Neural cell (in vitro differentiated cells): ENCODE measurements at regions not wholly inside any gene's neighbourhood (a gene's known extent, or its start where the extent isn't known, plus 50 kb on each side); places are given as distances from the start of the nearest gene placed in this dataset.

ENCODE experiments used
- H2AFZ ChIP-seq: fragments of 200-600, 300-800 bp; sonication (generic), shearing (Covaris generic); 2 replicates; pipeline ENCODE4 v1.6.0; 2014; ENCODE audit warnings: low read depth, mild to moderate bottlenecking, antibody characterized with exemption, low read length, moderate library complexity
- H3F3A ChIP-seq: fragments of 200-600 bp; shearing (Covaris generic); 2 replicates; pipeline ENCODE4 v1.6.1; 2016; ENCODE audit warnings: mild to moderate bottlenecking, moderate library complexity, mixed read lengths, antibody characterized with exemption, low read length; ENCODE audit not compliant: insufficient read depth, poor library complexity, severe bottlenecking
- H3K27ac ChIP-seq: fragments of 200-600, 300-800 bp; sonication (generic), shearing (Covaris generic); 2 replicates; pipeline ENCODE4 v1.5.1; 2014; ENCODE audit warnings: mild to moderate bottlenecking, low read length, moderate library complexity
- H3K27me3 ChIP-seq: fragments of 300-800, 200-600 bp; sonication (generic), shearing (Covaris generic); 2 replicates; pipeline ENCODE4 v1.6.0; 2014; ENCODE audit warnings: mild to moderate bottlenecking, low read depth, low read length, moderate library complexity; ENCODE audit not compliant: insufficient read depth
- H3K36me3 ChIP-seq: fragments of 300-800, 200-600 bp; sonication (generic), shearing (Covaris generic); 2 replicates; pipeline ENCODE4 v1.5.1; 2014; ENCODE audit warnings: mild to moderate bottlenecking, antibody characterized with exemption, low read length, moderate library complexity; ENCODE audit not compliant: insufficient read depth
- H3K4me2 ChIP-seq: fragments of 300-800, 200-600 bp; sonication (generic), shearing (Covaris generic); 2 replicates; pipeline ENCODE4 v1.6.0; 2014; ENCODE audit warnings: mild to moderate bottlenecking, low read length
- H3K4me3 ChIP-seq: fragments of 300-800, 200-600 bp; sonication (generic), shearing (Covaris generic); 2 replicates; pipeline ENCODE4 v1.5.1; 2014; ENCODE audit warnings: mild to moderate bottlenecking, low read length, moderate library complexity
- H3K79me2 ChIP-seq: fragments of 200-600 bp; shearing (Covaris generic); replicated peaks from 2 replicates; pipeline ENCODE4 v1.6.0; 2014; ENCODE audit warnings: mild to moderate bottlenecking, low read length, moderate library complexity; ENCODE audit not compliant: insufficient read depth
- H3K9ac ChIP-seq: fragments of 300-800, 200-600 bp; sonication (generic), shearing (Covaris generic); 2 replicates; pipeline ENCODE4 v1.6.1; 2016; ENCODE audit warnings: mild to moderate bottlenecking, low read length, mixed read lengths
- H3K9me2 ChIP-seq: fragments of 200-600 bp; shearing (Covaris generic); 2 replicates; pipeline ENCODE4 v1.6.1; 2016; ENCODE audit warnings: mild to moderate bottlenecking, low read length, mixed read lengths; ENCODE audit not compliant: insufficient read depth
- H3K9me3 ChIP-seq: fragments of 200-600, 300-800 bp; sonication (generic), shearing (Covaris generic); 2 replicates; pipeline ENCODE4 v1.6.1; 2016; ENCODE audit warnings: mild to moderate bottlenecking, mixed run types, low read length, moderate library complexity, mixed read lengths
- H4K20me1 ChIP-seq: fragments of 200-600 bp; shearing (Covaris generic); 2 replicates; pipeline ENCODE4 v1.6.1; 2016; ENCODE audit warnings: mild to moderate bottlenecking, mixed run types; ENCODE audit not compliant: insufficient read depth
- EP300 ChIP-seq: fragments of 450-650 bp; conservative IDR thresholded peaks from 2 replicates; pipeline ENCODE4 v1.6.1; 2014; ENCODE audit warnings: antibody characterized with exemption, mild to moderate bottlenecking, moderate library complexity; ENCODE audit not compliant: poor library complexity, severe bottlenecking
- EZH2 ChIP-seq: fragments of 200-600, 300-800 bp; shearing (Covaris generic), sonication (generic); IDR thresholded peaks from 2 replicates; pipeline ENCODE4 v1.6.1; 2014; ENCODE audit warnings: antibody characterized with exemption, low read length, borderline replicate concordance, mild to moderate bottlenecking; ENCODE audit not compliant: insufficient read depth, poor library complexity, severe bottlenecking
- MXI1 ChIP-seq: fragments of 450-650 bp; conservative IDR thresholded peaks from 2 replicates; pipeline ENCODE4 v1.6.1; 2014; ENCODE audit warnings: antibody characterized with exemption, mild to moderate bottlenecking; ENCODE audit not compliant: poor library complexity, severe bottlenecking
- POLR2AphosphoS5 ChIP-seq: IDR thresholded peaks from 2 replicates; pipeline ENCODE4 v1.6.1; 2012
- RAD21 ChIP-seq: fragments of 450-650 bp; conservative IDR thresholded peaks from 2 replicates; pipeline ENCODE4 v1.6.1; 2014; ENCODE audit warnings: antibody characterized with exemption, mild to moderate bottlenecking, moderate library complexity
- REST ChIP-seq: IDR thresholded peaks from 2 replicates; pipeline ENCODE4 v1.6.1; 2012; ENCODE audit warnings: borderline replicate concordance
- SMC3 ChIP-seq: fragments of 450-650 bp; conservative IDR thresholded peaks from 2 replicates; pipeline ENCODE4 v1.6.1; 2014; ENCODE audit warnings: antibody characterized with exemption, mild to moderate bottlenecking, moderate library complexity; ENCODE audit not compliant: poor library complexity
- TAF1 ChIP-seq: IDR thresholded peaks from 2 replicates; pipeline ENCODE4 v1.6.1; 2012; ENCODE audit warnings: low read depth
- TF ChIP-seq, protein P1 (sequence below): fragments of 450-650 bp; IDR thresholded peaks from 2 replicates; pipeline ENCODE4 v1.5.1; 2014; ENCODE audit warnings: antibody characterized with exemption, mild to moderate bottlenecking, moderate library complexity; ENCODE audit not compliant: poor library complexity, severe bottlenecking

DNA sequence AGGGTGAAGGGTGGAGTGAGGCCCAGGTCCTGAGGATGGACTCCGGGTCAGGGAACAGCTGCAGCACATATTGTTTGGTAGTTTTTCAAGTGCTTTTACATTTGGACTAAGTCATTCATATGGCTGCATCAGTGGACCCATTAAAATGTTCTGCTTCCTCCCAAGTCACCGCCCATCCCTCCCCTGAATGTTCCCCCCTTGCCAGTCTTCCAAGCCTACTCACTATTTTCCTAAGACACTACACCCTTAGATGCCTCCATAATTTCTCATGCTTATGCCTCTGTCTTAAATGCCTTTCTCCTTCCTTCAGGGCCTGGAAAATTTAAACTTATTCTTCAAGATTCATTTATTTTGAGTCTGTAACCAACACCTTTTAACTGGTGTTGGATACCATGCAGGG is 86.6 kb upstream of the NR4A3 start:
- Histone ChIP-seq H2AFZ (no peak overlapping the region), H4K20me1 (no peaks in the 10 kb centered on the region), H3K79me2 (no peaks in the 10 kb centered on the region), H3K4me2 (no peak overlapping the region), H3K9ac (no peak overlapping the region), H3K27me3 (no peaks in the 10 kb centered on the region), H3F3A (no peaks in the 10 kb centered on the region), H3K4me3 (no peak overlapping the region), H3K9me2 (no peaks in the 10 kb centered on the region), H3K27ac (no peak overlapping the region), H3K9me3 (no peaks in the 10 kb centered on the region), H3K36me3 (no peaks in the 10 kb centered on the region)
- TF ChIP-seq POLR2AphosphoS5, result no peak
- no peak for TF ChIP-seq EZH2
- no peak for TF ChIP-seq MXI1
- TF ChIP-seq, protein P1, sequence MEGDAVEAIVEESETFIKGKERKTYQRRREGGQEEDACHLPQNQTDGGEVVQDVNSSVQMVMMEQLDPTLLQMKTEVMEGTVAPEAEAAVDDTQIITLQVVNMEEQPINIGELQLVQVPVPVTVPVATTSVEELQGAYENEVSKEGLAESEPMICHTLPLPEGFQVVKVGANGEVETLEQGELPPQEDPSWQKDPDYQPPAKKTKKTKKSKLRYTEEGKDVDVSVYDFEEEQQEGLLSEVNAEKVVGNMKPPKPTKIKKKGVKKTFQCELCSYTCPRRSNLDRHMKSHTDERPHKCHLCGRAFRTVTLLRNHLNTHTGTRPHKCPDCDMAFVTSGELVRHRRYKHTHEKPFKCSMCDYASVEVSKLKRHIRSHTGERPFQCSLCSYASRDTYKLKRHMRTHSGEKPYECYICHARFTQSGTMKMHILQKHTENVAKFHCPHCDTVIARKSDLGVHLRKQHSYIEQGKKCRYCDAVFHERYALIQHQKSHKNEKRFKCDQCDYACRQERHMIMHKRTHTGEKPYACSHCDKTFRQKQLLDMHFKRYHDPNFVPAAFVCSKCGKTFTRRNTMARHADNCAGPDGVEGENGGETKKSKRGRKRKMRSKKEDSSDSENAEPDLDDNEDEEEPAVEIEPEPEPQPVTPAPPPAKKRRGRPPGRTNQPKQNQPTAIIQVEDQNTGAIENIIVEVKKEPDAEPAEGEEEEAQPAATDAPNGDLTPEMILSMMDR, result no peak
- TF ChIP-seq RAD21, result no peak
- no peak for TF ChIP-seq SMC3

DNA sequence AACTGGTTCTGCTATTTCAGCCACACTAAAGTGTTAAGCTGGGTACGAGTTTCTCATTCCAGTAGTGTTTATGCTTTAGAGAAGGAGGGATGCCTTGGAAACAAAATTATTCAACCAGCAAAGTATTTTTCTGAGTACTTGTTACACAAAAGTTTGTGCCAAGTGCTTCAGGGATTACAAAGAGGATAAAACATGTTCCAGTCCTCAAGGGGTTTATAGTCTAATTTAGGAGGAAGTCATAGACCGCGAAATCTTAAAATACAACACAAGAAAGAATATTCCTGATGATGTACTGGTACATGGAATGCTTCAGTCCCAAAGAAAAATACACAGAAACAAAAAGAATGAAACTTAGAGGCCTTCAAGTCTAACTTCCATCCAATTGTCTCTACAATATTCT is 85.4 kb upstream of the NR4A3 start:
- Histone ChIP-seq H3K27ac (no peak overlapping the region), H4K20me1 (no peaks in the 10 kb centered on the region), H3K4me3 (no peak overlapping the region), H3K9me2 (no peaks in the 10 kb centered on the region), H2AFZ (no peak overlapping the region), H3K9ac (no peak overlapping the region), H3F3A (no peaks in the 10 kb centered on the region), H3K36me3 (no peaks in the 10 kb centered on the region), H3K27me3 (no peaks in the 10 kb centered on the region), H3K79me2 (no peaks in the 10 kb centered on the region), H3K9me3 (no peaks in the 10 kb centered on the region), H3K4me2 (no peak overlapping the region)
- TF ChIP-seq MXI1 (no peak), POLR2AphosphoS5 (no peak), REST (no peak), TAF1 (no peak), RAD21 (no peak), EP300 (no peak), SMC3 (no peak), EZH2 (no peak)
- TF ChIP-seq, protein P1, result no peak
